ENCODE measurements at regions not wholly inside any gene's neighbourhood (a gene's known extent, or its start where the extent isn't known, plus 50 kb on each side); places are given as distances from the start of the nearest gene placed in this dataset.
A peak's percentile ranks its signal among the peaks of the same experiment; 100 is the strongest.
"Not testable (repeated sequence)": the region's sequence is repeated elsewhere in the genome, so short reads cannot be mapped to it uniquely, and the experiment has no call there.

DNA sequence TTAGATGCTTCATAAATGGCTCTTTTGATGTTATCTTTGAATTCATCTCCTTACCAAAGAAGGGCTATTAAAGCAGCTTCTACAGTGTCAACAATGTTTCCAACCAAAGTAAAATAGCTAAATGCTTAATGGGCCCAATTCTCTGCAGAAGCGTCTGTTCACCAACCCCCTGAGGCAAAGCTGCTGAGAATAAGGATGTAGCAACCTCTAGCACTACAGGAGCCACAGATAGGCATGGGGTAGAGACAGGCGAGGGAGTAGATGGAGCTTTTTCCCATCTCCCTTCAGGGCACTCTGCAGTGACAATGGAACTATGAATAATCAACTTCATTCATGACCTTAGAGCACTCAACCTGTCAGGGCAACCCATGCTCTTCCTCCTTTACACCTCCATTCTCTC lies 134.1 kb downstream of the FZD1 start:
- no peak for DNase-seq (ENCODE audit: low spot score)
- peak; percentile 69 for FAIRE-seq

DNA sequence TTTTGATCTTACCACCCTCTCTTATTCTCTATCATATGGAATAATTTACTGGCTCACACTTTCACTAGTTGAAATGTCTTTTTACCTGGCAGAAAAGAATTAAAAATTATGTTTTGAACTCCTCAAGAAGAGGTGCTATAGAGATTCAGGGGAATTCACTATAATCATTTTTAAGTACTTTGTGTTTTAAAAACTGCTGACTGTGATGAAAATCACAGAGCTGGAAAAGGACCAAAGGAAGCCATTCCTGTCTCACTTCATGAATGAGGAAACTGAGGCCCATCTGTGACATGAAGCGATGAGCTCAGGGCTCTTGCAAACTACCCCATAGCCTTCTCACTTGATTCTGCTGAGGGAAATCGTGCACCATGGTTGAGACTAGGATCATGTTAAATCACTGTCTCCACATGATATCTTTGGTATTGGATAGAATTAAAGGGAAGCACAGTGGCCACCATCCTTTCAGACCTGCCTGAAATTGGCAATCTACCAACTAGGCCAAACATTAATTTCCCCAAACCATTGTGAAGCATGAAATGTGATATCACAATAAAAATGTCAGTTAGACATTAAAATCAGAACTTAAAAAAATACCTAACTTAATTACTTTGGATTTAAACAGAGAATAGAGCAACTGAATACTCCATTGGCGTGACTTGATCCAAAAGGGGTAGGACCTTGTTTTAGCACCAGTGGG lies 141.0 kb downstream of the FZD1 start:
- FAIRE-seq = peak; percentile 55
- no peak for DNase-seq (ENCODE audit: low spot score)

GRCh38 chr7:91405873-91406272 lies 141.6 kb downstream of the FZD1 start:
- FAIRE-seq; DNase-seq (ENCODE audit: low spot score): not testable (repeated sequence)

DNA sequence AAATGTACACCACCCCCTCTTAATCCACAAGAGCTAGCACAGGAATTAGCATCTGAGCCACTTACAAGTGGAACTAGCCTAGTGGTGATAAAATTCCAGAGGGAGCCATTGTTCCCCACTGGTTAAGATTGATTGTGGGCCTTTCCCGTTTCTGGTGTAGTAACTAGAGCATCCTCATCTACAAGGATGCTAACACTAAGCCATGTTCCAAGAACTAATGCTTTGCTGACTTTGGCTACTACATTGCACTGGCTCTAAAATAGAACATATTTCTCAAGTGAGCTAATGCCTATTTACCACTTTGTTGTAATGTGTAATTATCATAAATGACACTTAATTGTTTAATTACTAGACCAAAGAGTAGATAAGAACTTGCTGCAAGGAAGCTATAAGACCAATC lies 143.7 kb downstream of the FZD1 start:
- DNase-seq (ENCODE audit: low spot score) = no peak
- FAIRE-seq = no peak

DNA sequence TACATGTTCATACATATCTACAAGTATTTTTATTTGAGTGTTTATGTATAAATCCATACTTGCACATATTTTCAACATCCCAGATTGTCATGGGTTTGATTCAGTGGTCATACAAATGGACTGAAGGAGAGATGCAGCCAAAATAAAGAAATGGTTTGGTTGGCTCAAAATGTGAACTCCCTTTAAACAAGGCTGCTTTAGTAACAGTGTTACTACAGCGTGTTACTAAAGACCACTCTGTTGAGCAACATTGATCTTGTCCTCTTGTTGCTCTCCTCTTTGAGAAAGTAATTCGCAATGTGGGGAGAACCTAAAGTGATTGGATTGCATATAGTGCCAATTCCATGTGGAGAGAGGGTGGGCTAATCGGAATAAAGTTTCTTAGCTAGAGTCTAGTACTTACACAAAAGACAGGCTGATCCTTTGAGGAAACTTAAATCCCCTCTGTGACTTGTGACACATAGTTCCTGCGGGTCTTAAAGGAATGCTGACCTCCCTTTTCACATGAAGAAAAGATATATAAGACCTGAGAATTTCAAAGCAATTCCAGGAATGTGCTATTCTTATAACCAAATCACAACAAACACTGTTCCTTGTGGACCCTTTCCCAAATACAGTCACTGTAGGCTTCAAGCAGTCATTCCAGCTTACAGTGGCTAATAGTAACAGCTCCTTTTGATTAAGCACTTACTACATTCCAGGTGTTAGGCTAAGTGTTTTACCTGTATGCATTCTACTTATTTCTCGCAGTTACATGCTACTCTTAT lies 144.3 kb downstream of the FZD1 start:
- DNase-seq (ENCODE audit: low spot score) (no peak), FAIRE-seq (peak; percentile 53)

GRCh38 chr7:91411060-91411459 lies 146.8 kb downstream of the FZD1 start:
- FAIRE-seq (no peak), DNase-seq (ENCODE audit: low spot score) (no peak)

DNA sequence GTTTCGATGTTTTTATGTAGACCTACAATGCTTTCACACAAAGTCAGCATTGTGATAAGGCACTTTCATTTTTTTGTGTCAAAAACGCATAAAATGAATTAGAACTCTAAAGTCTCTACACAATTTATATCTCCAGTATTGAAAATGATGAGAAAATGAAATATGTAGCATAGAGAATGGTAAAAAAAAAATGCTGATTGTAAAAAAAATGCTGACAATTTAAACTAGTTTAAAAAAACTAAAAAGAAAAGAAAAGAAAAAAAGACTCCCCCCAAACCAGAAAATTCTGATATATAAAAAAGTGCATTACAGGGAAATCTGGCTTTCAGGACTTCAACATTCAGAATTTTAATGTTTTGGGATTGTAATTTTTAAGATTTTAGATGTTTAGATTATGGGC lies 148.1 kb downstream of the FZD1 start:
- no peak for DNase-seq (ENCODE audit: low spot score)
- no peak for FAIRE-seq

GRCh38 chr7:91414734-91415133 lies 150.5 kb downstream of the FZD1 start:
- FAIRE-seq = no peak

DNA sequence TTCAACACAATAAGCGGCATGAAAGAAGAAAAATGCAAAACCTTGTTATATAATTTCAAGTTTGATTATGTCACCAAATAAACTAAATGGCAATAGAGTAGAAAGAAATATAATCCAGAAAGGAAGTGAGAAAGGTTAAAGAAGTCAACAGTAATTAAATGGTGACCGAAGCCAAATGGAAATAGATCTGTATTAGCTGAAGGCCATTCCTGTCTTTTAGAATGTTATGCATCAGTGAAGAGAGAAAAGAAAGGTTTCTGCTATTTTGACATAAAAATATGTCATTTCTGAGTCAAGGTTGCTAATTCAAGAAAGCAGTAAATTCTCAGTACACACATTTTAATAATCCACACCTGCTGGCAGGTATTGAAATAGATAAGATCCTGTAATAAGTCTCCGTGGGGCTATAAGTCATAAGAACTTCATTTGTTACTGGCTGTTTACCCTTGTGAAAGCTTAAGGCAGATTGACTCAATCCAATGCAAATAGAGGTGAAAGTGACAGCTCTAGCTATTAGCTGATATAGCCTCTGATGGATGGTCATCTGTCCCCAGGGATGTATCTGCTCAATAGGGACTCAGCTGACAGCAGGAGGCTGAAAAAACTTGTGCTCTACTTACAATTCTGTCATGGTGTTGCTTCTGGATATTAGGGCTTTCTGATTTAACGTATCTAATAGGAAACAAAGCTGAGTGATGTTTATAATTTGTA lies 152.1 kb downstream of the FZD1 start:
- no peak for FAIRE-seq
- DNase-seq (ENCODE audit: low spot score) = no peak

More at GRCh38 chr7:91414734-91415133, 150.5 kb downstream of the FZD1 start:
- DNase-seq (ENCODE audit: low spot score) = no peak

DNA sequence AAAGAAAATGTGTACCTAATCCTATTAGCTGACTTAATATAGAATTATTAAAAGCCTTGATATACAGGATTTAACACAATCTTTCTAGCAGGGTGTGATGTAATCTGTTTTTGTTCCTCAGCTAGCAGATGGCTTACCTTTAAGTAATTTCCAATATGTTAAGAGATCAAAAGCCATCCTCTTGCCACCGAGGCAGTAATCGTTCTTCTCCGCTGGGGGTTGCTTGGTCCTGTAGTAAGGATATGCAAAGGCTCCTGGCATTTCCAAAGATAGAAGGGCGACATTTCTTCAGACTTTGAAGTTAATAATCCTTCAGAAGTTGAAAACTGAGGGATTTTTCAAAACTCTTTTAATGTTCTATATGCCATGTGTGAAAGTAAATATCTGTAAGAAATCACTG lies 156.4 kb downstream of the FZD1 start:
- no peak for FAIRE-seq
- no peak for DNase-seq (ENCODE audit: low spot score)

- DNase-seq (ENCODE audit: low spot score) (no peak), FAIRE-seq (no peak)
Measured at GRCh38 chr7:91421018-91421417, 156.8 kb downstream of the FZD1 start.

GRCh38 chr7:91424371-91424770 lies 160.1 kb downstream of the FZD1 start:
- FAIRE-seq (no peak), DNase-seq (ENCODE audit: low spot score) (no peak)

- no peak for DNase-seq (ENCODE audit: low spot score)
- FAIRE-seq = no peak
Measured at GRCh38 chr7:91425149-91425548, 160.9 kb downstream of the FZD1 start.

- FAIRE-seq (peak; percentile 52), DNase-seq (ENCODE audit: low spot score) (no peak)
Measured at GRCh38 chr7:91427051-91427450, 162.8 kb downstream of the FZD1 start.

- FAIRE-seq (no peak), DNase-seq (ENCODE audit: low spot score) (no peak)
Measured at GRCh38 chr7:91431601-91432000, 167.4 kb downstream of the FZD1 start.

- FAIRE-seq = no peak
- DNase-seq (ENCODE audit: low spot score) = no peak
Measured at GRCh38 chr7:91434836-91435235, 170.6 kb downstream of the FZD1 start.

DNA sequence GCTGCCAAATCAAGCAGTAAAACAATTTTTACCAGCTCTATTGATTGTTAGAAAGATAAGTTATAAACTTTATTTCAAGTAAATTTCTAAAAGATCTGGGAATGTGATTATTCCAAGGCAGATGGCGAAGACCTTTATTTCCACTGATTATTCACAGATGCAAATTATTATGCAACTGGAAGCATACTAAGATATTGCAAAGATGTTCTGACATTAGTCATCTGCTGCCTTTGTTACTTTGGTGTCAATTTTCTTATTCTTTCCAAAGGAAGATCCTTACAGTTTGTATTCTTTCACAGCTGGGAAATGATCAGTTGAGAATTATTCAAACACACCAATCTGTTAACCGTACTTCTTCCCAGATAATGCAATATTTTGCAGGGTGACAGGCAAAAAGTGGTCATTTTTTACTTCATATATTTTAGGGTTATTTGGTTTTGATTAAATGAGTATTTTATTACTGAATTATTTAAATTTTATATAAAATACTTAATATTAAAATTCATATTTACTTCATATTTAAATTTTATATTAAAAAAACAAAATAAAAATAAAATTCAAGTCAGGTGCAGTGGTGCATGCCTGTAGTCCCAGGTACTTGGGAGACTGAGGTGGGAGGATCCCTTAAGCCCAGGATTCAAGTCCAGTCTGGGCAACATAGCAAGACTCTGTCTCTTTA lies 171.3 kb downstream of the FZD1 start:
- FAIRE-seq (no peak), DNase-seq (ENCODE audit: low spot score) (no peak)

DNA sequence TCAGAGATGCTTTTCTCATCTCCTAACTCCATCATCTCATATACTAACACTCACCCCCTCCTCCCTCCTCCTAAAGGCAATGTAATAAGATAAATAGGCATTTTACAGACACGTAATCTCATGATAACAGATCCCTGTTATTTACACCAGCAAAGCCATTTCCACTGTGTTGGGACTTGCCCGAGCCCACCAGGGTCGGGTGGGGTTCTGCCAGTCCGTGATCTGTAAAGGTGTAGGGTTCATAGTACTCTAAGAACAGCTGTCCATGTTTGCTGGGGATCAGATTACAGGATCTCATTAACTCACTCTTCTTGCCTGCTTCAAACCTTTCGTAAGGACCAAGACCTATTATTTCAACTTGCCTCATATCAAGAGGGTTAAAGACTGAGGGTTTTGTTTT lies 172.4 kb downstream of the FZD1 start:
- FAIRE-seq (no peak), DNase-seq (ENCODE audit: low spot score) (no peak)

DNA sequence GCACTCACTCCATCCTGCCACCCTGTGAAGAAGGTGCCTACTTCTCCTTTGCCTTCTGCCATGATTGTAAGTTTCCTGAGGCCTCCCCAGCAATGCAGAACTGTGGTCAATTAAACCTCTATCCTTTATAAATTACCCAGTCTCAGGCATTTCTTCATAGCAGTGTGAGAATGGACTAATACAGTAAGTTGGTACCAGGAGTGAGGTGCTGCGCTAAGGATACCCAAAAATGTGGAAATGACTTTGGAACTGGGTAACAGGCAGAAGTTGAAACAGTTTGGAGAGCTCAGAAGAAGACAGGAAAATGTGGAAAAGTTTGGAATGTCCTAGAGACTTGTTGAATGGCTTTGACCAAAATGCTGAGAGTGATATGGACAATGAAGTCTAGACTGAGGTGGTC lies 176.0 kb downstream of the FZD1 start:
- DNase-seq (ENCODE audit: low spot score); FAIRE-seq: not testable (repeated sequence)

GRCh38 chr7:91443862-91444261 lies 179.6 kb downstream of the FZD1 start:
- DNase-seq (ENCODE audit: low spot score) = no peak
- no peak for FAIRE-seq

GRCh38 chr7:91446819-91447218 lies 182.6 kb downstream of the FZD1 start:
- FAIRE-seq (no peak), DNase-seq (ENCODE audit: low spot score) (no peak)

- no peak for FAIRE-seq
- DNase-seq (ENCODE audit: low spot score) = no peak
Measured at GRCh38 chr7:91455411-91455810, 191.2 kb downstream of the FZD1 start.
